Right ventricle myocardium superior (tissue), 1 donor: ENCODE measurements at regions not wholly inside any gene's neighbourhood (a gene's known extent, or its start where the extent isn't known, plus 50 kb on each side); places are given as distances from the start of the nearest gene placed in this dataset.
A peak's percentile ranks its signal among the peaks of the same experiment; 100 is the strongest.

Experiments used
- ATAC-seq: fragments of 200-7000 bp; cut with Tn5 transposase; one replicate; pipeline ENCODE4 v1.9.1; 2020; ENCODE audit warnings: mild to moderate bottlenecking; ENCODE audit not compliant: poor library complexity
- DNase-seq: peaks from one replicate; pipeline ENCODE4 v3.0.0-alpha.2; 2020
- intact Hi-C: fragments of 100-400 bp; cut with DNase I; formaldehyde crosslinking; loops from one replicate; pipeline ENCODE4 v1.11.2; 2022
- donor health status: DM: no; HTN: yes; CAD: no; lungs with severe emphysema.

- DNase-seq: no peak
- ATAC-seq: peak; percentile 64
- intact Hi-C loops: no loop called here
Measured at GRCh38 chr1:244212797-244213475, 161.9 kb downstream of the ZBTB18 start.

GRCh38 chr1:244214009-244214967 lies 163.2 kb downstream of the ZBTB18 start:
- DNase-seq (peak; percentile 58), ATAC-seq (peak; percentile 47)
- intact Hi-C loops: no loop called here

- no peak for DNase-seq
- intact Hi-C loops: no loop called here
- no peak for ATAC-seq
Measured at GRCh38 chr1:244216836-244217235, 165.8 kb downstream of the ZBTB18 start.

- intact Hi-C loops: no loop called here
- ATAC-seq: no peak
- DNase-seq: no peak
Measured at GRCh38 chr1:244217711-244218110, 166.6 kb downstream of the ZBTB18 start.

GRCh38 chr1:244218220-244218619 lies 167.1 kb downstream of the ZBTB18 start:
- ATAC-seq (no peak), DNase-seq (no peak)

GRCh38 chr1:244219149-244219548 lies 168.1 kb downstream of the ZBTB18 start:
- ATAC-seq (no peak), DNase-seq (no peak)
- intact Hi-C loops: no loop called here

More at GRCh38 chr1:244218220-244218619, 167.1 kb downstream of the ZBTB18 start:
- intact Hi-C loops: no loop called here

- ATAC-seq (no peak), DNase-seq (no peak)
- intact Hi-C loops: no loop called here
Measured at GRCh38 chr1:244219802-244220201, 168.7 kb downstream of the ZBTB18 start.

- DNase-seq (no peak), ATAC-seq (no peak)
- intact Hi-C loops: no loop called here
Measured at GRCh38 chr1:244220410-244220809, 169.3 kb downstream of the ZBTB18 start.

GRCh38 chr1:244221991-244222390 lies 170.9 kb downstream of the ZBTB18 start:
- intact Hi-C loops: no loop called here
- no peak for DNase-seq
- no peak for ATAC-seq

- peak; percentile 79 for DNase-seq
- intact Hi-C loops: no loop called here
- peak; percentile 61 for ATAC-seq
Measured at GRCh38 chr1:244224487-244225430, 173.7 kb downstream of the ZBTB18 start.

GRCh38 chr1:244226435-244226834 lies 175.4 kb downstream of the ZBTB18 start:
- intact Hi-C loops: no loop called here
- no peak for DNase-seq
- no peak for ATAC-seq

- intact Hi-C loops: no loop called here
- DNase-seq (no peak), ATAC-seq (no peak)
Measured at GRCh38 chr1:244230470-244230869, 179.4 kb downstream of the ZBTB18 start.

GRCh38 chr1:244231193-244231571 lies 180.1 kb downstream of the ZBTB18 start:
- ATAC-seq (peak; percentile 31), DNase-seq (no peak)
- intact Hi-C loops: no loop called here

GRCh38 chr1:244231572-244232315 lies 180.7 kb downstream of the ZBTB18 start:
- DNase-seq (no peak), ATAC-seq (peak; percentile 41)
- intact Hi-C loops: no loop called here

- DNase-seq (no peak), ATAC-seq (no peak)
- intact Hi-C loops: no loop called here
Measured at GRCh38 chr1:244234009-244234643, 183.0 kb downstream of the ZBTB18 start.

- intact Hi-C loops: no loop called here
- ATAC-seq (no peak), DNase-seq (no peak)
Measured at GRCh38 chr1:244235157-244235556, 184.1 kb downstream of the ZBTB18 start.

- intact Hi-C loops: no loop called here
Measured at GRCh38 chr1:244236101-244236500, 185.0 kb downstream of the ZBTB18 start.

GRCh38 chr1:244236721-244237120 lies 185.6 kb downstream of the ZBTB18 start:
- DNase-seq (no peak), ATAC-seq (no peak)
- intact Hi-C loops: no loop called here

More at GRCh38 chr1:244236101-244236500, 185.0 kb downstream of the ZBTB18 start:
- DNase-seq (no peak), ATAC-seq (no peak)
